MM.1S (cell line): ENCODE measurements at regions not wholly inside any gene's neighbourhood (a gene's known extent, or its start where the extent isn't known, plus 50 kb on each side); places are given as distances from the start of the nearest gene placed in this dataset.

Experiments used
- EZH2 ChIP-seq: fragments of 300-600 bp; sonication (generic); optimal IDR thresholded peaks from 2 replicates; pipeline ENCODE3; 2017; ENCODE audit warnings: low read depth, mild to moderate bottlenecking, antibody characterized with exemption, low read length, mixed read lengths
- EZH2phosphoT487 ChIP-seq: fragments of 300-600 bp; sonication (generic); IDR thresholded peaks from 2 replicates; pipeline ENCODE4 v1.6.1; 2018; ENCODE audit warnings: antibody characterized with exemption, low read length
- TF ChIP-seq, protein P1 (sequence below): fragments of 300-600 bp; sonication (generic); IDR thresholded peaks from 2 replicates; pipeline ENCODE4 v1.5.1; 2016; ENCODE audit warnings: antibody characterized with exemption, low read length, mixed read lengths

DNA sequence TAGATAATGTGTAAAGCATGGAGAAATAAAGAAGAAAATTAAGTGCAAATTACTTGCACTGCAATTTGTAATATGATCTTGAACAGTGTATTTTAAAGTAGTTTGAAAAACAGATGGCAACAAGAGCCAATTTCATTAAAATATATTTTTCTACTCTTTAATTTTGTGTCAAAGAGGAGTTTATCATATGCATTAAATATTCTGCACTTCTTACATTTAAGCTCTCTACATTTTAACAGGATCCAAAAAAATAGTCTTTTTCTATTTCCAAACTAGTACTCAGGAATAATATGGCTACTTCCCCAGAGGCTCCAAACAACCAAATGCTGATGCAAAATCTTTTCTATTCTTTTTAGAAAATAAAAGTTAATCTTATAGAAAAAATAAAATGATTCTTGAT, 1221.5 kb downstream of the FSCB start:
- no peak for TF ChIP-seq EZH2
- TF ChIP-seq, protein P1, sequence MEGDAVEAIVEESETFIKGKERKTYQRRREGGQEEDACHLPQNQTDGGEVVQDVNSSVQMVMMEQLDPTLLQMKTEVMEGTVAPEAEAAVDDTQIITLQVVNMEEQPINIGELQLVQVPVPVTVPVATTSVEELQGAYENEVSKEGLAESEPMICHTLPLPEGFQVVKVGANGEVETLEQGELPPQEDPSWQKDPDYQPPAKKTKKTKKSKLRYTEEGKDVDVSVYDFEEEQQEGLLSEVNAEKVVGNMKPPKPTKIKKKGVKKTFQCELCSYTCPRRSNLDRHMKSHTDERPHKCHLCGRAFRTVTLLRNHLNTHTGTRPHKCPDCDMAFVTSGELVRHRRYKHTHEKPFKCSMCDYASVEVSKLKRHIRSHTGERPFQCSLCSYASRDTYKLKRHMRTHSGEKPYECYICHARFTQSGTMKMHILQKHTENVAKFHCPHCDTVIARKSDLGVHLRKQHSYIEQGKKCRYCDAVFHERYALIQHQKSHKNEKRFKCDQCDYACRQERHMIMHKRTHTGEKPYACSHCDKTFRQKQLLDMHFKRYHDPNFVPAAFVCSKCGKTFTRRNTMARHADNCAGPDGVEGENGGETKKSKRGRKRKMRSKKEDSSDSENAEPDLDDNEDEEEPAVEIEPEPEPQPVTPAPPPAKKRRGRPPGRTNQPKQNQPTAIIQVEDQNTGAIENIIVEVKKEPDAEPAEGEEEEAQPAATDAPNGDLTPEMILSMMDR = no peak
- no peak for TF ChIP-seq EZH2phosphoT487
